Tongue (tissue), 1 donor: ENCODE measurements at regions not wholly inside any gene's neighbourhood (a gene's known extent, or its start where the extent isn't known, plus 50 kb on each side); places are given as distances from the start of the nearest gene placed in this dataset.
A peak's percentile ranks its signal among the peaks of the same experiment; 100 is the strongest.

Source experiments
- DNase-seq: peaks from one replicate; pipeline ENCODE4 v3.0.0-alpha.2; 2015

- no peak for DNase-seq
Measured at GRCh38 chr5:97847920-97848631, 665.0 kb upstream of the RIOK2 start.

- DNase-seq: no peak
Measured at GRCh38 chr5:97851036-97851435, 668.0 kb upstream of the RIOK2 start.

- DNase-seq: no peak
Measured at GRCh38 chr5:97854871-97855762, 672.1 kb upstream of the RIOK2 start.

DNA sequence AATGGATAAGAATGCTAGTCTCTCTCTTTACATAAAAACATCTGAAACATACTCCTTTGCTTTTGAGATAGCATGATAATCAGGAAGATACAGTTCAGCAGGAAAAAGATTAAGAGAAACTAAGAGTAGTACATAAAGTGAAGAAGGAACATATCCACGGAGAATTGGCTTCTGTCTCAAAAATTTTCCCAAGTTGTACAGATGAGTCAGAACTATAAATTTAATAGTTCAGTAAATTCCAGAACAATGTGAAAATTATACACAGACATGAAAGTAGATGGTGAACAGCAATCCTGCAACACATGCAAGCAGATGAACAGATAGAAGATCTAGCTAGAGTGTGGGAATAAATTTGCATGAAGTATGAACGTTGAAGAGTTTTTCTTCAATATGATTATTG lies 691.4 kb upstream of the RIOK2 start:
- no peak for DNase-seq

GRCh38 chr5:97876272-97876671 lies 693.2 kb upstream of the RIOK2 start:
- DNase-seq: no peak

DNA sequence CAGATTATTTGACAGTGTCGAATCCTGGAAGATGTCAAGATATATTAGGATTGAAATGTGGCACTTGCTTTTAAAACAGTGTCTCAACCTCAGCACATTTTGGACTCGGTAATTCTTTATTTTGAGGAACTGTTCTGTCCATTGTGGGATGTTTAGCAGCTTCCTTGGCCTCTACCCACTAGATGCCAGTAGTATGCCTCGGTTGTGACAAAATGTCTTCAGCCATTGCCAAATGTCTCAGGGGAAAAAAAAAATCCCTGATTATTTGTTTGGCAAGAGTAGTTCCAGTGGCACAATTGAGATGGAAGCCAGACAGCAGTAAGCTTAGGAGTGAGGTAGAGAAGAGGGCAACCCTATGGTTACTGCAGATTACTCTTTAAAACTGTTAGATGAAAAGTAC lies 694.5 kb upstream of the RIOK2 start:
- DNase-seq: no peak

DNA sequence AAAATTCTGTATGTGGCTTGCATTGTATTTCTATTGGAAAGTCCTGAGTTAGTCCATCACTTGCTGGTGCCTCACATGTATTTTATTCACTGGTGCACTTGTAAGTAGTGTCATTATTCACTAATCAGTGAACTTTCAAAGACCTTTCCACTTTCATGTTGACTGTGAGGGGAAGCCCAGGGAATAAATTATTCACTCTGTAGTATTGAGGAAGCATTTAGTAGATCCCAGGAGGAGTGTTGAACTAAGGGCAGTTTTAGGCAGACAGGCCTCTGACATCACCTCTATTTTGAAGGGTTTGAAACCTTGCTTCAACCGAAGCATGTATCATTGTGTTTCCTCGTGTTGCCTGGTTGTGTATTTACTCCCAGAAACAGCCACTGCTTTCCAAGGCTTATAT lies 705.4 kb upstream of the RIOK2 start:
- no peak for DNase-seq

DNA sequence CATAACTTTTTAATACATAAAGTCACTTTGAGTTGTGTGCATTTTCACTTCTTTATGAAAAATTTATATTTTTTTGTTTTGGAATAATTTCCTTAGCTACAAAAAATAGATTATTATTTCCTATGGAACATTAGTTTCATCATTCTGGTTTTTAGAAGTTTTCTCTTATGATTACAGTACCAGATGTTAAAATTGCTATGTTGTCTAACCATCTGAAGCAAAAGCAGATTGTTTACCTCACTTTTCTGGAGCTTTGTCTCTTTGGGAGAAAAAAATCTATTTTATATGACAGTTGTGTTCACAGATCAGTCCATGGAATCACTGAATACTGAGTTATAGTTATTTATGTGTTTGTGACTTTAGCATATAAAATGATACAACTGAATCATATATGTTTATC lies 708.9 kb upstream of the RIOK2 start:
- no peak for DNase-seq

DNA sequence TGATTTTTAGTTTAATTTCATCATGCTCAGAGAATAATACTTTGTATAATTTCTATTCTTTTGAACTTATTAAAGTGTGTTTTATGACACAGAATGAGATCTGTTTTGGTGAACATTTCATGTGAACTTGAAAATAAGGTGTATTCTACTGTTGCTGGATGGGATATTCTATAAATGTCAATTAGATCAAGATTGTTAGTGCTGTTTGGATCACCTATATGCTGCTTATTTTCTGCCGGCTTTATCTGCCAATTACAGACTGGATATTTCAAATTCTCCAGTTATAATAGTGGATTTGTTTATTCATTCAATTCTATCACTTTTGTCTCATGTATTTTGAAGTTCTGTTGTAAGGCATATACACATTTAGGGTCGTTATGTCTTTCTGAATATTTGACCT lies 720.7 kb upstream of the RIOK2 start:
- no peak for DNase-seq

GRCh38 chr5:97906135-97906534 lies 723.1 kb upstream of the RIOK2 start:
- no peak for DNase-seq

DNA sequence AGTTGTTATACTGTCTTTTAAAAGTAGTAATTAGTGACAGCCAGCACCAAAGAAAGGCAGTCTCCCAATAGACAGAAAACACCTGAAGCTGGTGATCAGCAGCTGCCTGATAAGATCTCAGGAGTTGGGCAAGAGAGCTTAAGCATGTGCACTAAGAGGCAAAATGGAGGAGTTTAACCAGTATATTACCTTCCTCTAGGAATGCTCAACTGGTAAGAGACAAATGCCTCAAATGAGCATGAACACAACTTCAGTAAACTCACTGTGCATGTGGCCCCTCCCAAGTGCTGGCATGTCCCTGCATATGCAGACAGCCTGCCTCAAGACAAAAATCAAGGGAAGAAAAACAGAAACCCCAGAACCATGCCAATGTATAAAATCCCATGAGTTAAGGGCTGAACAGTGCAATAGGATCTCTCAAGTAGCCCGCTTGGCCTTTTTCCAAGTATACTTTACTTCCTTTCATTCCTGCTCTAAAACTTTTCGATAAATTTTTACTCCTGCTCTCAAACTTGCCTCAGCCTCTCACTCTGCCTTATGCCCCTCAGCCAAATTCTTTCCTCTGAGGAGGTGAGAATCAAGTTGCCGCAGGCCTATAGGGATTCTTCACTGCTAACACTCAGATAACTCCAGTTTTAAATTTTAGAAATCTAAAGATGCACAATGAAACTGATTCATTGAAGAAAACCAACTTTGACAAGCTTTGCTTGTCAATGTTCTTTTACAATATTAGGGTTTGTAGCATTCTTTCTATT lies 724.8 kb upstream of the RIOK2 start:
- DNase-seq: no peak

DNA sequence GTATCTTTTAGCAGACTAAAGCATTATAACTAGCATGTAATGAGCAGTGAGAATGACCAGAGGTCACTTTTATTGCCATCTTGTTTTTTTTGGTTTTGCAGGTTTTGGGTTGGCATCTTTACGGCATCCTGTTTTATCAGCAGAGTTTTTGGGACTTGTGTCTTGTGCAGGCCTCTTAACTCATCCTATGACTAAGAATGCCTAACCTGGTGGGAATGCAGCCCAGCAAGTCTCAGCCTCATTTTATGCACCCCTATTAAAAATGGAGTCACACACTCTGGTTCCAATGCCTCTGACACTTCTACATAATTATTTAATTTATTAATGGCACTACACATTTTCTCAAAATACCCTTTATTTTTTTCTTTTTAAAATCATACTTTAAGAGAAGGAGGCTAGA lies 726.5 kb upstream of the RIOK2 start:
- DNase-seq: no peak

DNA sequence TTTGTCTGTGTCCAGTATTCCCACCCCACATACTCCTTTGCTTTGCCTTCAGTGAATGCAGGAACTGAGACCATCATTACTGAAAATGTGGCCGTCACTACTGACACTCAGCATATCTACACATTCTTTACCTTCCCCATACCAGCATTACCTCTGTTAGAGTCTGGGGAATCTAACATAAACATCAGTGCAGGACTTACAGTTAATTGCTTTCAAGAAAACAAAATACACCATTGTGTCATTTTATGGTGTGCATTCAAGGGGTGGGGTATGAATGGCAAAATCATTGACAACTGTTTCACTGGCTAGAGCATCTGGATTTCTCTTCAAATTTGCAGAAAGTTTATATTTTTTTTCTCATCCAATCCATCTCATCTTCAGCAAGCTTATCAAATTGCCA lies 731.4 kb upstream of the RIOK2 start:
- DNase-seq: no peak

DNA sequence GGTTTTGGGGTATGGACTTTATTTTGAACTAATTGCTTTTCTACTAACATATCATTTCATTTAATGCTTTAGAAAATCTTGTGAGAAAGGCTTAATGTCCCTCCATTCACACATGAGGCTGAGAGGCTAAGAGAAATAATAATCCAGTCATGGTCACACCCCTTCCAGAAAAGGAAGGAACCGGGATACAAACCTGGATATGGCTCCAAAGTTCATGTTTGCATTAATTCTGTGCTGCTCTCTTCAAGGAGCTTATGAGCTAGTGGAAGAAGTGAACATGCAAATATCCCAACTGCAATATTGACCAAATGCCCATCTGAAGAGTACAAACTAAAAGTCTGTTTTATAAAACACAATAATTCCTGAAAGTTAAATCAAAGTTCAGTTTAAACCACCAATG lies 732.1 kb upstream of the RIOK2 start:
- no peak for DNase-seq

DNA sequence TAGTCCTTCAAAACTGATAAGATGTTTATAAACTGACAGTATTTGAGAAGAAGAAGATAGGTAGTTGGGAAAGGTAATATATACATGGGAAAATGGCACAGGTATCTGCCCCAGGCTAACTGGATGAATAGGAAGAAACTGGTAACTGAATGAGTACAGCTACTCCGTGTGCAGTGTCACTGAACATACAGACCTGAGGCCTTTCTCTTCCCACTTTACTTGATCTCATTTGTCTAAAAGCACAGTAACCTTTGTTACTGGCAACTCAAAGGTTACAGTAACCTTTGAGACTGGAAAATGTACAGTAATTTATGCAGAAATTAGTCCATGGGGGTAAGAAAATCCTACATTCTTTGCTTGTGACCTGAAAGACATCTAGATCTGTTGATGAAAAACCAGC lies 735.0 kb upstream of the RIOK2 start:
- DNase-seq: no peak

- DNase-seq: peak; percentile 43
Measured at GRCh38 chr5:97918620-97919019, 735.6 kb upstream of the RIOK2 start.

- peak; percentile 53 for DNase-seq
Measured at GRCh38 chr5:97919719-97920118, 736.7 kb upstream of the RIOK2 start.

GRCh38 chr5:97922776-97923175 lies 739.7 kb upstream of the RIOK2 start:
- no peak for DNase-seq

- no peak for DNase-seq
Measured at GRCh38 chr5:97923496-97923895, 740.4 kb upstream of the RIOK2 start.

- no peak for DNase-seq
Measured at GRCh38 chr5:97923997-97924396, 741.0 kb upstream of the RIOK2 start.

- no peak for DNase-seq
Measured at GRCh38 chr5:97929383-97929782, 746.3 kb upstream of the RIOK2 start.

DNA sequence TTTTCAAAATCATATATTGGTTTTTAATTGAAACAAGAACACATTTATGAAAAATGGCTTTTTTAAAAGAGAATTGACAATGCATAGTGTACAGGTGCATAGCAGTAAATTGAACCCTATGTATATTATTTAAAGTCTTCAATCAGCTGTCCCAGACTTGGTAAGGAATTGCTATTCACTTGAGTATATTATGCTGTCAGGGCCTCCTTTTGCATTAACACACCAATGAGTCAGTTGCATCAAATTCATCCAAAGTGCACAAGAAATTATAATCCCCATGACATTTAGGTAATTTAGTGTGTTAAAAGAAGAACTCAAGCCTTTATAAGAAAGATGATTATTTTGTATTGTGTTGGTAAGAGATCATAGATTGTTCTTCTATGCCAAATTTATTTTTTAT lies 748.8 kb upstream of the RIOK2 start:
- no peak for DNase-seq

DNA sequence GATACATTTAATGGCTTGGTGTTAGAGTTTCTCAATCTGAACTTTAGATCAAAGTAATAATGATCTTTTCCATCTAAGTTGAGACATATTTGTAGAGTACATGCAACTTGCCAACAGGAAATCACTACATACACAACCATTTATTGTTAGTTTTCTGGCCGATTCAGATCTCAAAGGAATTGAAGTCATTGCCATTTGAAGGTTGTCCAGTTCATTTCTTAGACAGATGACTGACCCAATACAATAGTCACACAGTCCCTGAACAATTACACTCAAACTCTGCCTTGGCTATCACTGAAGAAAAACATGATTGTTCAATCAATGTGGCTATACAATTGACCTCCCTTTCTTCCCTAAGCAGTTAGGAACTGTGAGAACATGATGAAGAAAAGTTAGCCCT lies 753.2 kb upstream of the RIOK2 start:
- DNase-seq: peak; percentile 10
